ENCODE measurements at regions not wholly inside any gene's neighbourhood (a gene's known extent, or its start where the extent isn't known, plus 50 kb on each side); places are given as distances from the start of the nearest gene placed in this dataset.
"Not testable (repeated sequence)": the region's sequence is repeated elsewhere in the genome, so short reads cannot be mapped to it uniquely, and the experiment has no call there.

DNA sequence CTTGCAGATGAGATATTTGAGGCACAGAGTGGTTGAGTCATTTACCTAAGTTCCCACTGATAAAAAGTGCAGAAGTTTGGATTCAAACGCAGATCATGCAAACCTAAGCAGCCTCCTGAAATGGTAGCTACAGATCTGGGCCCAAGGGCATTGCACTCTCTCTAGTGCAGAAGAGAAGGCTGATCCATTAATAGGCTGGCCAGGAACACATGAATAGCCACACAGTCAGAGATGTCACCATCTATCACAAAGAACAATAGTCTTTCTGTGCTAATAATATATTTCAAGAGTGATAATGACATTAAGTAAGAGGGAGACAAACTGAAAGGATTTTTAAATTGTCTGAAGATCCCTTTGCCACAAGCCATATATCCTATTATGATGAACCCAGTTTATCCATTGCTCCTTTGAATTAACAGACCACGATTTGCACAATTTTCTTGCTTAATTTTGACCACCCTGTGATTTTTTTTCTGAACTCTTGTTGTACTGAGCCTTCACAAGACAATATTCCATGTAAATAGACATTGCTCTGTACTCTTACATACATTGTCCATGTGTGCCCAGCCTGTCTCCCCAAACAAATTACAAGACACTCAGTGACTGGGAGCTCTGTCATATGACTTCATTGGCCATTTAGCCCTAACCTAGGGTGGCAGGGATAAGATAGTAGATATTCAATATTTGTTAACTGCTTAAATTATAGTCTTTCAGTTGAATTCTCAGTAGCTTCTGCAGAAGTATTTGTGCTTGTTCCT, 112.4 kb upstream of the RBPJ start:
- DNase-seq (ENCODE audit: low read depth), result no peak

GRCh38 chr4:26209378-26209777, 111.4 kb upstream of the RBPJ start:
- DNase-seq (ENCODE audit: low read depth), result not testable (repeated sequence)

- DNase-seq (ENCODE audit: low read depth), result no peak
Observed at GRCh38 chr4:26212528-26212927, 108.3 kb upstream of the RBPJ start.

DNA sequence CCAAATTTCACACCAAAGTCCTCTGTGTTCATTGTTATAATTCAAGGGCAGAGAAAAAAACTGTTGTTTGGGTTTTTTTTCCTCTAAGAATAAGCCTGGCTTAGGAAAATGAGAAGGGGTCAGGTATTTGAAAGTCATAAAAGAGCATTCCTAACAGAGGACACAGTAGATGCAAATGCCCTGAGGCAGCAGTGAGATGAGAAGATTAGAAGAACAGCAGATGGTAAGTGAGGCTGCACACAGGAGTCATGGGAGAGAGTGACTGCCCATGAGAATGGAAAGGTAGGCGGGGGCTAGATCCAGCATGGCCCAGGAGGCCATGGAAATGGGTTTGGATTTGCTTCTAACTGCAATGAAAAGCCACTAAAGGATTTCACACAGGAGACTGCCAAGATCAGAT, 107.5 kb upstream of the RBPJ start:
- DNase-seq (ENCODE audit: low read depth), result peak; percentile 72

- no peak for DNase-seq (ENCODE audit: low read depth)
Observed at GRCh38 chr4:26214994-26215393, 105.8 kb upstream of the RBPJ start.

GRCh38 chr4:26215725-26216124, 105.1 kb upstream of the RBPJ start:
- DNase-seq (ENCODE audit: low read depth), result no peak

- no peak for DNase-seq (ENCODE audit: low read depth)
Observed at GRCh38 chr4:26217481-26217880, 103.3 kb upstream of the RBPJ start.

DNA sequence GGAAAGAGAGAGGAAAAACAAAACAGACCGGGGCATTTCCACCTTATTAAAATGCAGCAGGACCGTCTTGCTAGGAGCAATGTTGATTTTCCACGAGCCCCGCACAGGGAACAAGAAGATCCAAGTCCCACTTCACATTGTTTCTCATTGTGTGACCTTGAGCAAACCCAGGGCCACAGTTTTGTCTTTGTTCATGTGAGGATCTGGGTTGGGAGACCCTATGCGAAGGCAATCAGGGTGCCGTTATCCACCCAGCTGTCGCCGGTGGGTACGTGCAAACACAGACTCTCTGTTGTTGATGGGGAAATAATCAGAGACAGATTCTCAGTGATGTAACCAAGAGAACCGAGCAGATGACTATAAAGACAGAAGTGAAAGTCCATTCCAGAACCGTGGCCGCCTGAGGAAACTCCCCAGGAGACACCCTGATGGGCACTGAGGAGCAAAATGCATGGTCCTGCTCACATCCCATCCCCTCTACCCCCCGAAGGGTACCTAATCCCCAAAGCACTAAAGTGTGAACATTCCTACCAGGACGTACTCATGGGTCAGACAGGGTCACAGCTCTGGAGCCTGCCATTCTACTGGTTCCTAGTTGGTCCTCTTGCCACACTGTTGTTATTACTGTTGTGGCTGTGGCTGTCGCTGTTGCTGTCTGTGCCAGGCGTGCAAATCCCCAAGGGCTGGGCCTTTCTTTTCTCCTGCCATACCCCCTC, 102.7 kb upstream of the RBPJ start:
- peak; percentile 40 for DNase-seq (ENCODE audit: low read depth)

GRCh38 chr4:26218677-26219605, 101.9 kb upstream of the RBPJ start:
- DNase-seq (ENCODE audit: low read depth), result no peak

DNA sequence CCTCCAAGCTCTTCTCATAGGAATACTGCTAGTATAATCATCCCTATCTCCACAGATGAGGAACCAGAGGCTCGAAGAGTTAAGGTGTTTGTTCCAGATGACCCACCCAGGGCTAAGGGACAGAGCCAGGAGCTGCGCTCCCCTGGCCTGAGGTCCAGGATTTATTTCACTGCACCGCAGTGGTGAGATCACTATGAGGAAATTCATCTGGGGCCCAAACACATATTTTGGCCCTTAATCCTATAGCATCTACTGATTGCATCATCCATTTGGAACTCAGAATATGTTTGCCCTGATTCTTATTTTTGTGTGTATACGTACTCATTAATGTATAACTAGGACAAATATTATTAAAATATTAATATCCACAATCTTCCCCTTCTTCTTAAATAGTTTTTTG, 100.1 kb upstream of the RBPJ start:
- DNase-seq (ENCODE audit: low read depth), result peak; percentile 51

- DNase-seq (ENCODE audit: low read depth), result peak; percentile 72
Observed at GRCh38 chr4:26223155-26223554, 97.7 kb upstream of the RBPJ start.

DNA sequence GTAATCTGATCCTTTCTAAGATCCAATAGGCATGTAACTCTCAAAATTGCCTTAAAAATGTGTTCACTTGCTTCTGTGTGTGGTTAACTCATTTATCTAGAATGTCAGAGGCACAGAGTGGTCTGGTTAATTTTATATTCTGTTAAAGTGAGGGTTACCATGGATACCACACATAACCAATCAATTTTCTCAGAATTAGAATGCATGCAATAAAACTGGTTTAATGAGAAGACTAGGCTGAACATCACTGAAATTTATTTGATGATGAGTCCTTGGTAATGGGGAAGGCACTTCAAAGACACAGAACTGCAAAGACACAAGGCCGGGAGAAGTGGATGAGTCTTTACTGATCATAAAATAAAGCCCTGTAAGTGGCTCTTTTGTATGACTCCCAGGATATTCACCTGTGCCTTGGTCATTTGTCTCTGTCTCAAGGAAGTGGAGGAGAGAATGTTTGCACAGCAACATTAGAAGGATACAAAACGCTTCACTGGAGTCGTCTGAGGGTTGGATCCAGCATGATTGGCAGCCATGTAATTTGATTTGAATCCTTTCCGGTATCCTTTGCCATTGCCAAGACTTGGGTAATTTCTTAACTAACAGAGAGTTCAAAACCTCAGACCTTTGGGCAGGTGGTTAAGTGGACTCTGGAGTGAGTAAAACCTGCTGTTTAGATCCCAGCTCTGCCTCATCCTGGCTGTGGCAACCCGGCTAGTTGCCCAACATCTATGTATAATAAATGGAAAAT, 94.0 kb upstream of the RBPJ start:
- no peak for DNase-seq (ENCODE audit: low read depth)

GRCh38 chr4:26227601-26228229, 93.1 kb upstream of the RBPJ start:
- no peak for DNase-seq (ENCODE audit: low read depth)

GRCh38 chr4:26228883-26229282, 91.9 kb upstream of the RBPJ start:
- DNase-seq (ENCODE audit: low read depth), result no peak

DNA sequence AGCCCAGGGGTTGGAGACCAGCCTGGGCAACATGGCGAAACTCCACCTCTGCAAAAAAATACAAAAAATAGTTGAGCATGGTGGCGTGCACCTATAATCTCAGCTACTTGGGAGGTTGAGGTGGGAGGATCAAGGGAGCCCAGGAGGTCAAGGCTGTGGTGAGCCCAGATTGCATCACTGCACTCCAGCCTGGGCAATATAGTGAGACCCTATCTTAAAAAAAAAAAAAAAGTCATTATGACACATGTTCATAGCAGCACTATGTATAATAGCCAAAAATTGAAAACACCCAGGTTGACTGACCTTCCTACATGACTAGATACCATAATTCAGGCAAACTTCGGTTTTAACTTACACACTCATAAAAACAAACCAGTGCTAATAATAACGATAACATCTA, 90.8 kb upstream of the RBPJ start:
- no peak for DNase-seq (ENCODE audit: low read depth)

DNA sequence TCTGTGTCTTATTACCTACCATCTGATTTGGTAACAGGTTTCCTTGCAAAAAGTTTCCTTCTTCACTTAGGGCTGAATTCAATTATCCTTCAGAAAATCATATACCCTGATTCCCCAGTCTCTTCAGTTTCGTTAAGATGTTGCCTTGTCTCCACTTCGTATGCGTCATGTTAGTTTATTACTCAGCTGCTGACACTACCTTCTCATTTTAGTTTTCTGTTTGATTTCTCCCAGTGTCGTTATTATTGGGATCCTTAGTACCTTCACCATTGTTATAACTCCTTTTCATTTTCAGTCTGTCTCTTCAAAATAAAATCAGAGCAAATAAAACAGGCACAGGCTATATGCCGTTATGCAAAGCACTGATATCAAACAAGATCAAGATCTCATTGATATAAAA, 87.5 kb upstream of the RBPJ start:
- DNase-seq (ENCODE audit: low read depth), result no peak

DNA sequence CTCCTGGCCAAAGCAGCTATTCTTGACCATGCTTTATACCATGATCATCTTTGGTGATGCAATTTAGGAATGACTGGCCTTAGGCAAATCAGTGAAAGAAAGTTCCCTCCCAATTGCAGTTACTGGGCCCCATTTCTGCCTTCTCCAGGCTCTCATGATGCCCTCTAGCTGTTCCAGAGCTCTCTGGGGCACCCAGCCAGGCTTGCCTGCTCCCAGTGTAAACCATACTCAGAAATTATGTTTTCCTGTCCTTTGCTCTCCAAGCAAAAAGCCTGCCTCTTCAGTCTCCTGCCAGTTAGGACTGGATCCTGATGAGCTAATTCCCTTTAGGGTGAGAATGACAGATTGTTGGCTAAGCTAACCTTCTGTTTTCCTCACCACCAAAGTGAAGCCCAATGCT, 85.3 kb upstream of the RBPJ start:
- peak; percentile 87 for DNase-seq (ENCODE audit: low read depth)

- no peak for DNase-seq (ENCODE audit: low read depth)
Observed at GRCh38 chr4:26237916-26238315, 82.9 kb upstream of the RBPJ start.

GRCh38 chr4:26238426-26238777, 82.4 kb upstream of the RBPJ start:
- DNase-seq (ENCODE audit: low read depth), result no peak

- peak; percentile 56 for DNase-seq (ENCODE audit: low read depth)
Observed at GRCh38 chr4:26238778-26239679, 81.8 kb upstream of the RBPJ start.
